ENCODE measurements at regions not wholly inside any gene's neighbourhood (a gene's known extent, or its start where the extent isn't known, plus 50 kb on each side); places are given as distances from the start of the nearest gene placed in this dataset.

DNA sequence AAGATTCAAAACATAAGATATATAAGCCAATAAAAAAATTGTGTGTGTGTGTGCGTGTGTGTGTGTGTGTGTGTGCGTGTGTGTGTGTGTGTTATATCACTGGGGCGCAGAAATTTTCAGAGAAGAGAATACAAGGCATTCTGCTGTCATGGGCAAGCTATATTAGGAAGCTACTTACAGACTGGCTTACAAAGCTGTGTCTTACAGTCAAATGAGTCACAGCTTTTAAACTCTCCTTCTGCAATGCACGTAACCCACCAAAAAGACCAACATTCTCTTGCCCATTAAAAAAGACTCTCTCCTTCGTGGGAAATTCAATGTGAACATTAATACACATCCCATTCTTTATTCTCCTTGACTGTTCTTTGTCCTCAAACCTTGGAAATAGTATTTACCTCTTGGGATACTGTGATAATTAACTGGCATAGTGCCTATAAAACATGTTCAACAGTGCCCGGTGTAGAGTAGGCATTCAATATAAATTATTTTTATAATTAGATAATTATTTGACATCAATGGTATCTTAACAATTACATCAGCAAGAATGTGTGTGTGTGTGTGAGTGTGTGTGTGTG, 860.4 kb upstream of the SOX9 start:
- TF ChIP-seq, protein P1, sequence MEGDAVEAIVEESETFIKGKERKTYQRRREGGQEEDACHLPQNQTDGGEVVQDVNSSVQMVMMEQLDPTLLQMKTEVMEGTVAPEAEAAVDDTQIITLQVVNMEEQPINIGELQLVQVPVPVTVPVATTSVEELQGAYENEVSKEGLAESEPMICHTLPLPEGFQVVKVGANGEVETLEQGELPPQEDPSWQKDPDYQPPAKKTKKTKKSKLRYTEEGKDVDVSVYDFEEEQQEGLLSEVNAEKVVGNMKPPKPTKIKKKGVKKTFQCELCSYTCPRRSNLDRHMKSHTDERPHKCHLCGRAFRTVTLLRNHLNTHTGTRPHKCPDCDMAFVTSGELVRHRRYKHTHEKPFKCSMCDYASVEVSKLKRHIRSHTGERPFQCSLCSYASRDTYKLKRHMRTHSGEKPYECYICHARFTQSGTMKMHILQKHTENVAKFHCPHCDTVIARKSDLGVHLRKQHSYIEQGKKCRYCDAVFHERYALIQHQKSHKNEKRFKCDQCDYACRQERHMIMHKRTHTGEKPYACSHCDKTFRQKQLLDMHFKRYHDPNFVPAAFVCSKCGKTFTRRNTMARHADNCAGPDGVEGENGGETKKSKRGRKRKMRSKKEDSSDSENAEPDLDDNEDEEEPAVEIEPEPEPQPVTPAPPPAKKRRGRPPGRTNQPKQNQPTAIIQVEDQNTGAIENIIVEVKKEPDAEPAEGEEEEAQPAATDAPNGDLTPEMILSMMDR (IDR thresholded peaks at IDR 0.05), result no peak
- no peak for TF ChIP-seq EZH2 (IDR thresholded peaks at IDR 0.05; ENCODE audit: borderline replicate concordance, insufficient read depth, low read depth, low read length, poor library complexity, severe bottlenecking)

Measured in B cell (primary cell).